Left ventricle myocardium inferior (tissue), 1 donor: ENCODE measurements at regions not wholly inside any gene's neighbourhood (a gene's known extent, or its start where the extent isn't known, plus 50 kb on each side); places are given as distances from the start of the nearest gene placed in this dataset.

ENCODE experiments used
- DNase-seq: peaks from one replicate; pipeline ENCODE4 v3.0.0-alpha.2; 2020
- H3K27ac ChIP-seq: fragments of 200-600 bp; replicated peaks from 2 replicates; pipeline ENCODE4 v1.8.0; 2021
- H3K27me3 ChIP-seq: fragments of 200-600 bp; 2 replicates; pipeline ENCODE4 v1.8.0; 2021; ENCODE audit warnings: low read depth
- H3K36me3 ChIP-seq: fragments of 200-600 bp; 2 replicates; pipeline ENCODE4 v1.8.0; 2021
- H3K4me1 ChIP-seq: fragments of 200-600 bp; 2 replicates; pipeline ENCODE4 v1.8.0; 2021
- H3K4me3 ChIP-seq: fragments of 200-600 bp; 2 replicates; pipeline ENCODE4 v1.8.0; 2021; ENCODE audit warnings: mild to moderate bottlenecking, moderate library complexity
- H3K9me3 ChIP-seq: fragments of 200-600 bp; replicated peaks from 2 replicates; pipeline ENCODE4 v1.8.0; 2021
- intact Hi-C: fragments of 100-400 bp; cut with micrococcal nuclease; formaldehyde crosslinking; loops from one replicate; pipeline ENCODE4 v1.11.0; 2022
- TF ChIP-seq, protein P1 (sequence below): fragments of 200-600 bp; IDR thresholded peaks from 2 replicates; pipeline ENCODE4 v1.8.0; 2021; ENCODE audit warnings: antibody characterized with exemption, mild to moderate bottlenecking, borderline replicate concordance
- donor health status: DM: no; HTN: yes; CAD: no; lungs with severe emphysema.

DNA sequence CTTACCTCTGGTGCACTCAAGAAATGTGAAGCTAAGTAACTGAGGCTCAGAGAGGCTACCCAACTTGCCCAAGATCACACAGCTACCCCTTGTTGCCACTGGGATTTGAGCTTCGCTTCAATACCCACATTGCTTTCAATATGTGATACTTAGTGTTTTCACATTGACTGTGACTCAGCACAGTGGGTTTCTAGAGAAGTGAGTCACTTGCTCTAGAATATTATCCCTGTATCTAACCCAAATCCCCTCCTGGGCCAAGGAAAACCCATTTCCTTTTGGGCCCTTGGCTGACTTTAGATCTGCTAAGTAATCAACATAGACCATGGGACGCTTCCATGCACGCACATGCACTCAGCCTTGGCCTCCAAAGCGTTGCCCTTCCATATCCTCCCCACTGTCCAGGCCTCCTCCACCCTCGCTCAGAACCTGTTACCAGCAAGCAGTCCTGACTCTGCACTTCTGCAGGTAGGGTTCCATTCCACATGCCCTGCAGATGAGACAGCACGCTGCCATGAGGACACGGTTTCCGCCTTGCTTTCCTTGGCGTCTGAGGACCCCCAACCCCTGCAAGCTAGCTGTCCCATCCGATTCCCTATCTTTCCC, 87.7 kb upstream of the CHST15 start:
- peaks cover 5% of the 10 kb centered on the region for H3K4me1 ChIP-seq
- intact Hi-C loops = no loop called here
- no peak for DNase-seq
- H3K36me3 ChIP-seq = no peaks in the 10 kb centered on the region
- H3K27ac ChIP-seq = no peak overlapping the region
- no peak overlapping the region for H3K4me3 ChIP-seq
- no peaks in the 10 kb centered on the region for H3K9me3 ChIP-seq
- no peaks in the 10 kb centered on the region for H3K27me3 ChIP-seq
- TF ChIP-seq, protein P1, sequence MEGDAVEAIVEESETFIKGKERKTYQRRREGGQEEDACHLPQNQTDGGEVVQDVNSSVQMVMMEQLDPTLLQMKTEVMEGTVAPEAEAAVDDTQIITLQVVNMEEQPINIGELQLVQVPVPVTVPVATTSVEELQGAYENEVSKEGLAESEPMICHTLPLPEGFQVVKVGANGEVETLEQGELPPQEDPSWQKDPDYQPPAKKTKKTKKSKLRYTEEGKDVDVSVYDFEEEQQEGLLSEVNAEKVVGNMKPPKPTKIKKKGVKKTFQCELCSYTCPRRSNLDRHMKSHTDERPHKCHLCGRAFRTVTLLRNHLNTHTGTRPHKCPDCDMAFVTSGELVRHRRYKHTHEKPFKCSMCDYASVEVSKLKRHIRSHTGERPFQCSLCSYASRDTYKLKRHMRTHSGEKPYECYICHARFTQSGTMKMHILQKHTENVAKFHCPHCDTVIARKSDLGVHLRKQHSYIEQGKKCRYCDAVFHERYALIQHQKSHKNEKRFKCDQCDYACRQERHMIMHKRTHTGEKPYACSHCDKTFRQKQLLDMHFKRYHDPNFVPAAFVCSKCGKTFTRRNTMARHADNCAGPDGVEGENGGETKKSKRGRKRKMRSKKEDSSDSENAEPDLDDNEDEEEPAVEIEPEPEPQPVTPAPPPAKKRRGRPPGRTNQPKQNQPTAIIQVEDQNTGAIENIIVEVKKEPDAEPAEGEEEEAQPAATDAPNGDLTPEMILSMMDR = no peak

DNA sequence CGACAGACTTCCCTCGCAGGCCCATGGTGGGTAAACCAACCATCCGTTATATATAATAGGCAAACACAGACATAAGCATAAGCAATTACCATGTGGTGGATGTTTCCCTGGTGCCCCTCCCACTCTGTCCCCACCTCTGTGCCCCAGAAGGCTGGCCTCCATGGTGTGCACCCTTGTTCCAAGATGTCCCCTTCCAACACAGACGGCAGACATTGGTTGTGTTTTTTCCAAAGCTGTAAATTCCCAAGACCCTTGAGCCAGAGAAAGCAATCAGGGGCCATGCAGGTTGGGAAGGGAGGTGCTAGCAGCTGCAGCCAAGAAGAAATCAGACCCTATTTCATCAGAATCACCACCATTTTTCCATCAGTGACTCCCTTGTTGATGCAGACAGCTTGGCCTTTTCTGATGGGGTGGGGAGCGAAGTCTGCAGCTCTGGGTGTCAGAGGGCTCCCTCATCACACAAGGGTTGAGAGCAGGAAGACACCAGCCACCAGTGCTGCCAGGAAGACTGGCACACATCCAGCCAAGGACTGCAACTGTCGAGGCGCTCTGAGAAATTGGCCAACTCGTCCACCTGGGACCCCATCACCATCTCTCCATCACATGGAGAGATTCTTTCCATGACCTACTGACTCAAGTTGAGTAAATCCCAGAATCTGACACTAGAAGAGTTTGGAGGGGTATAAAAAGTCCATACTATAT, 86.8 kb upstream of the CHST15 start:
- intact Hi-C loops = no loop called here
- TF ChIP-seq, protein P1 = no peak
- Histone ChIP-seq H3K4me3 (no peak overlapping the region), H3K36me3 (no peaks in the 10 kb centered on the region), H3K4me1 (peaks cover 5% of the 10 kb centered on the region), H3K9me3 (no peaks in the 10 kb centered on the region), H3K27me3 (no peaks in the 10 kb centered on the region), H3K27ac (no peak overlapping the region)
- DNase-seq = no peak

DNA sequence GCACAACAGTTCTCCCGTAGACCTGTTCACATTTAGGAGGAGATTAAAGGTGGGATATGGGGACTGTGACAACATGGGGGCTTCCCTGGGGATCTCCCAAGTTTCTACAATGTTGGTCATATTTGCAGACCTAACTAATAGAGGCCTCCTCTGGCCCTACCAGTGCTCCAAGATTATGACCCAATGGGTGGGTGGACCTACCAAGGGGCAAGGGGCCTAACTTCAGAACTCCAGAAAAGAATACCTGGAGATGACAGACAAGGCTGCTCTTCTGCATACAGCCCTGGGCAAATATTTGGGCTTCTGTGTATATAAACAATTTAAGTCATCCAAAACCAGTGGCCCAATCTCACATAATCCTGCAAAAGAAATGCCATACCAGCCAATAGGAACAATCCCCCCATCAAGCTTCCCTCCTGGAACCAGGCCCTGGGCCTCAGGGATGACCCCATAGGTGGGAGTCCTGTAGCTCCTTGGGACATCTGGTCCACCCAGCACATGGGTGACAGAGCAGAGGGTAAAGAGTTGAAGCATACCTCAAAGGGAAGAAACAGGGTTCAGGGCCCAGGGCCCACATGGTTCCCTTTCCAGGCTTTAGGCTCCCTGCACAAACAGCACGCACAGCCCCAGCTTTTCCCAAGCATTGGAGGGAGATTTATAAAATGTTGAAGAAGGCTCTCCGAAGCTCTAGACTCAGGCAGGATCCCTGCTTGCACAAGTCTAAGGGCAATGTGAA, 86.1 kb upstream of the CHST15 start:
- TF ChIP-seq, protein P1 = no peak
- Histone ChIP-seq H3K4me3 (no peak overlapping the region), H3K9me3 (no peaks in the 10 kb centered on the region), H3K27me3 (no peaks in the 10 kb centered on the region), H3K36me3 (no peaks in the 10 kb centered on the region), H3K27ac (no peak overlapping the region), H3K4me1 (peaks cover 5% of the 10 kb centered on the region)
- intact Hi-C loops = no loop called here
- no peak for DNase-seq

DNA sequence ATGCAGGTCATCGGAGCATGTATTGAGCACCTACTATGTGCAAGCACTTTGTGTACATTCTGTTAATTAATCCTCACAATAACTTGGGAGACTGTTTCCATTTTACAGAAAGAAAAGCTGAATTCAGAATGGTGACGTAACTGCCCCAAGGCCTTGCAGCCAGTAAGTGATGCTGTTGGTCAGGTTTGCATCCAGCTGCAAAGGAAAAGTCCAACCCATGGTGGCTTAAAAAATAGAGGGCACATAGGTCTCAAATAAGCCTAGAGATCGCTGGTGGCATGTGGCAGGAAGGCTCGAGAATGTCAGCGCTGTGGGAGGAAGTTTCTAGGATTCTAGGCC, 83.8 kb upstream of the CHST15 start:
- Histone ChIP-seq H3K27ac (no peak overlapping the region), H3K36me3 (no peaks in the 10 kb centered on the region), H3K4me1 (peaks cover 5% of the 10 kb centered on the region), H3K9me3 (no peaks in the 10 kb centered on the region), H3K27me3 (no peaks in the 10 kb centered on the region), H3K4me3 (no peak overlapping the region)
- no peak for DNase-seq
- intact Hi-C loops = no loop called here
- TF ChIP-seq, protein P1 = no peak

DNA sequence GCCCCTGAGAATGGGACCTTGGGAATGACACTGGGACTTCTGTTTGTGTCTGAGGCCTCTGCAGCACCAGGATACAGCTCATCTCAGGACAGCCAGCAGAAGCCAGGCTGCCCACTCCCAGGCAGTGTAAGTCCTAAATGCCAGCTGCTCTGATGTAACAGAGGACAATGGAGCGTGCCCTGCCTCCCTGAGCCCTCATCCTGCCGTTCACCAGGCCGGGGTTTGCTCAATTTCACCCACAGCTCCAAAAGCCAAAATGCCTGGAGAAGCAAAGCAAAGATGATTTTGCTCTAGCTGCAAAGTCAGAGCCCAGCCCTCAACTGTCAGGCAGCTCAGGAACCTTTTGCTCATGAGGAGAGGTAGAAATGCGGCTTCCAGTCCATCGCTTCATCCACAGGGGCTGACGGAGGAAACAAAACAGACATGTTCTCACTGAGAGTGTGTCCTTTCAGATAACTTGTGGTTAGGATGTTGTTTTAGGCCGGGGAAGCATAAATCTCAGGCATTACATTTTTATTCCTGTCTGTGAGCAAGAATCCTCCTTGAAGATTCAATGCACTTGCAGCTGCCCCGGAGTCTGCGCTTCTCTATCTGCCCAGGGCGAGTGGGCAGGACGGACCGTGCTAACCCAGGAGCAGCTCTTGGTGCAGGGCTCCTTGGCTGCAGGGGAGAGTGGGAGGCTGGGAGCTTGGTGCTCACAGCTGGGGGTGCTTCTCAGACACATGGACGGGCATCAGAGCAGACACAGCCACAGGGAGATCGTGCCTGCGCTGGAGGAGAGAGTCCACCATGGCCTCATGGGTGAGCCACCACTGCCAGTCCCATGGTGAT, 83.2 kb upstream of the CHST15 start:
- DNase-seq = no peak
- Histone ChIP-seq H3K36me3 (no peaks in the 10 kb centered on the region), H3K27me3 (no peaks in the 10 kb centered on the region), H3K27ac (no peak overlapping the region), H3K4me1 (peaks cover under 1% of the 10 kb centered on the region), H3K9me3 (no peaks in the 10 kb centered on the region), H3K4me3 (no peak overlapping the region)
- TF ChIP-seq, protein P1 = no peak
- intact Hi-C loops = no loop called here
